GM21737 (cell line): ENCODE measurements at regions not wholly inside any gene's neighbourhood (a gene's known extent, or its start where the extent isn't known, plus 50 kb on each side); places are given as distances from the start of the nearest gene placed in this dataset.

Experiments used
- ATAC-seq: cut with Tn5 transposase; IDR thresholded peaks from one replicate; pipeline ENCODE4 v1.9.1; 2021; ENCODE audit warnings: mild to moderate bottlenecking, moderate library complexity; ENCODE audit not compliant: unreplicated experiment

- no peak for ATAC-seq
Observed at GRCh38 chr13:44627441-44627840, 51.3 kb upstream of the TSC22D1 start.

GRCh38 chr13:44626176-44626575 is 50.0 kb upstream of the TSC22D1 start:
- ATAC-seq = no peak
